ENCODE measurements at regions not wholly inside any gene's neighbourhood (a gene's known extent, or its start where the extent isn't known, plus 50 kb on each side); places are given as distances from the start of the nearest gene placed in this dataset.

- Histone ChIP-seq H3K27ac (no peak overlapping the region), H3K36me3 (replicated peaks) (no peaks in the 10 kb centered on the region), H3K4me3 (ENCODE audit: low read depth, low read length) (no peak overlapping the region), H3K27me3 (replicated peaks) (no peaks in the 10 kb centered on the region)
- no peak for TF ChIP-seq CTCF (IDR thresholded peaks at IDR 0.05; ENCODE audit: low read depth, low read length, missing control alignments)
- DNase-seq: no peak
- in situ Hi-C loops (cut with HindIII; ENCODE audit: low pct_ligation_motif_present, low sequenced_read_pairs): no loop called here
Measured at GRCh38 chr2:16413285-16413684, 252.3 kb downstream of the CYRIA start.

DNA sequence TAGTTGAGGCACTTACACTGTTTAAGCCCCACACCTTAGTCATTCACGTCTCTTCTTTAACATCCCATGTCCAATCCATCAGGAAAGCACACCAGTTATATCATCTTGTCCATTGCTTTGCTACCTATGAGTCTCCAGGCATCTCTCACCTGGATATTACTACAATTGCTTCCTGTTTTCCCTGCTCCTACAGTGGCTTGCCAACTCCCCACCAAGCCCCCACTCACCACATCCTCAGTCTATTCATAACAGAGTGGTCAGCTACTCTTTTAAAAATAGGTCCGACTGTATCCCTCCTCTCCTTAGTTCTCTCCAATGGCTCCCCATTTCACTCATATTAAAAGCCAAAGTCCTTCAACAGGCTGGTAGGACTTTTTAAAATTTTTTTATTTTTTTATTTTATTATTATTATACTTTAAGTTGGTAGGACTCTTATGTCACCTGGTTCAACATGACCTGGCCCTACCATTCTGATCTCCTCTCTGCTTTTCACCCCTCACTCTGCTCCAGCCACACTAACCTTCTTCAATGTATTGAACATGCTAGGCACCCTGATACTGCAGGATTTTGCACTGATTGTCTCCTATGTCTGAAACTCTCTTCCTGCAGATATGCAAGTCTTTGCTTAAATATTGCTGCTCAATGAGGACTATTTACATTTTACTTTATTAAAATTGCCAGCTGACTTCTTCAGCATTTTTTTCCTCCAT is 253.2 kb downstream of the CYRIA start:
- H3K27ac ChIP-seq: no peak overlapping the region
- H3K4me3 ChIP-seq (ENCODE audit: low read depth, low read length): no peak overlapping the region
- no peak for TF ChIP-seq CTCF (IDR thresholded peaks at IDR 0.05; ENCODE audit: low read depth, low read length, missing control alignments)
- H3K36me3 ChIP-seq (replicated peaks): no peaks in the 10 kb centered on the region
- H3K27me3 ChIP-seq (replicated peaks): no peaks in the 10 kb centered on the region
- in situ Hi-C loops (cut with HindIII; ENCODE audit: low pct_ligation_motif_present, low sequenced_read_pairs): no loop called here
- DNase-seq: no peak

DNA sequence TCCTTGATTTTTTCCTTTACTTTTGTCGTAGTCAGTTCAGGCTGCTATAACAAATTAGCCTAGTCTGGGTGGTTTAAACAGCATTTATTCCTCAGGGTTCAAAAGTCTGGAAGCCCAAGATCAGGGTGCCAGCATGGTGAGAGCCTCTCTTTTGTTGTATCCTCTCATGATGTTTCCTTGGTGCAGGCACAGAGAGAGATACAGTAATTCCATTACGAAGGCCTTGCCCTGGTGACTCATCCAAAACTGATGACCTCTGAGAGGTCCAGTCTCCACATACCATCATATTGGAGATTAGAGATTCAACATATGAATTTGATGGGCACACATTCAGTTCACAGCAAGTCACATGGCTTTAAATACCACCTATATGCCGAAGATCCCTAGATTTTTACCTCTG is 253.8 kb downstream of the CYRIA start:
- no peaks in the 10 kb centered on the region for H3K27me3 ChIP-seq (replicated peaks)
- no peak overlapping the region for H3K27ac ChIP-seq
- no peak for TF ChIP-seq CTCF (IDR thresholded peaks at IDR 0.05; ENCODE audit: low read depth, low read length, missing control alignments)
- no peaks in the 10 kb centered on the region for H3K36me3 ChIP-seq (replicated peaks)
- no peak overlapping the region for H3K4me3 ChIP-seq (ENCODE audit: low read depth, low read length)
- DNase-seq: no peak
- in situ Hi-C loops (cut with HindIII; ENCODE audit: low pct_ligation_motif_present, low sequenced_read_pairs): no loop called here

GRCh38 chr2:16409849-16410248 is 255.8 kb downstream of the CYRIA start:
- H3K4me3 ChIP-seq (ENCODE audit: low read depth, low read length): no peak overlapping the region
- no peak for TF ChIP-seq CTCF (IDR thresholded peaks at IDR 0.05; ENCODE audit: low read depth, low read length, missing control alignments)
- H3K27me3 ChIP-seq (replicated peaks): no peaks in the 10 kb centered on the region
- DNase-seq: no peak
- H3K36me3 ChIP-seq (replicated peaks): no peaks in the 10 kb centered on the region
- no peak overlapping the region for H3K27ac ChIP-seq
- in situ Hi-C loops (cut with HindIII; ENCODE audit: low pct_ligation_motif_present, low sequenced_read_pairs): no loop called here

DNA sequence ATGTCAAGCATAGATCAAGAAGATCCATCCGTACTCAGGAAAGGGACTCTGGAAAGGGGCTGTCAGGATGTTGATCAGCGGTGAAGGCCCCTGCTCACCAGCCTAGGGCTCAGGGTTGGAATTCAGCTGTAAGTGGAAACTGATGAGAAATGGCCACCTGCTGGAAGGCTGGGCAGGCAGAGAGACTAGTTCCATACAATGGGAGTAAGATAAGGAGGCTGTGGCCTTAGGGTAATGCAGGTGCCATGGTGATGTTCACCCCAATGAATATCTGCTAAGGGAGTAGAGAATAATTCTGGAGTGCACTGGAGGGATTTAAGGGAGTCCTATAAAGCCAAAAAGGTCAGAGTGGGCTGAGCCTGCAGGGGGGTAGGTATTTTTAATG is 256.6 kb downstream of the CYRIA start:
- in situ Hi-C loops (cut with HindIII; ENCODE audit: low pct_ligation_motif_present, low sequenced_read_pairs): no loop called here
- H3K27me3 ChIP-seq (replicated peaks): no peaks in the 10 kb centered on the region
- no peaks in the 10 kb centered on the region for H3K36me3 ChIP-seq (replicated peaks)
- no peak overlapping the region for H3K4me3 ChIP-seq (ENCODE audit: low read depth, low read length)
- no peak overlapping the region for H3K27ac ChIP-seq
- DNase-seq: no peak
- TF ChIP-seq CTCF (IDR thresholded peaks at IDR 0.05; ENCODE audit: low read depth, low read length, missing control alignments): no peak

Measured in brain microvascular endothelial cell (primary cell).